T-cell (primary cell): ENCODE measurements at regions not wholly inside any gene's neighbourhood (a gene's known extent, or its start where the extent isn't known, plus 50 kb on each side); places are given as distances from the start of the nearest gene placed in this dataset.

ENCODE experiments used
- ATAC-seq, 4 experiments: fragments of 200-7000 bp in 3 of 4; fragments of 150-1000 bp in 1 of 4; cut with Tn5 transposase; replicated peaks in 1 of 4; 1 replicate in 3 of 4; 2 replicates in 1 of 4; pipeline ENCODE4 v1.10.0; 2021; ENCODE audit warnings: moderate library complexity in 3 of 4, mild to moderate bottlenecking in 2 of 4, moderate number of reproducible peaks in 1 of 4
- CTCF ChIA-PET, 2 donors: fragments of 300-600 bp; sonication (Branson Sonifier 250); formaldehyde crosslinking; loops; one replicate each; lab custom pipeline; 2022; ENCODE audit warnings: antibody characterized with exemption in 2 of 2; lab: Charles Lee
- POLR2A ChIA-PET, 2 donors: fragments of 300-600 bp; sonication (Branson Sonifier 250); formaldehyde crosslinking; loops; one replicate each; lab custom pipeline; 2022; ENCODE audit warnings: antibody characterized with exemption in 2 of 2; lab: Charles Lee
- DNase-seq, 35 experiments: peaks; one replicate each; pipeline versions ENCODE4 v3.0.0 to v3.0.0-alpha.2; 2013 to 2023
- H3K27ac ChIP-seq: one replicate; pipeline ENCODE4 v1.5.1; 2013; ENCODE audit warnings: low read length
- H3K27me3 ChIP-seq, 2 experiments: replicated peaks in 1 of 2; 1 replicate in 1 of 2; 2 replicates in 1 of 2; pipeline versions ENCODE4 v1.6.1 to v1.7.0; 2013; ENCODE audit warnings: low read length in 1 of 2, mixed read lengths in 1 of 2; ENCODE audit not compliant: control insufficient read depth in 2 of 2, insufficient read depth in 2 of 2; ENCODE audit errors: extremely low read depth in 1 of 2
- H3K36me3 ChIP-seq, 2 donors: 1 replicate in 1 of 2; 2 replicates in 1 of 2; pipeline versions ENCODE4 v1.6.1 to v1.7.0; 2013; ENCODE audit warnings: low read length in 1 of 2; ENCODE audit not compliant: control insufficient read depth in 2 of 2, insufficient read depth in 1 of 2; ENCODE audit errors: extremely low read depth in 1 of 2
- H3K4me1 ChIP-seq, 2 experiments: 1 replicate in 1 of 2; 2 replicates in 1 of 2; pipeline versions ENCODE4 v1.6.1 to v1.7.0; 2013; ENCODE audit warnings: low read length in 2 of 2, mixed read lengths in 1 of 2; ENCODE audit not compliant: insufficient read depth in 2 of 2, control insufficient read depth in 1 of 2; ENCODE audit errors: extremely low read depth in 1 of 2
- H3K4me3 ChIP-seq, 2 donors: 1 replicate in 1 of 2; 2 replicates in 1 of 2; pipeline versions ENCODE4 v1.5.1 to v1.7.0; 2013; ENCODE audit warnings: mild to moderate bottlenecking in 2 of 2, low read length in 1 of 2, moderate library complexity in 1 of 2; ENCODE audit not compliant: control insufficient read depth in 1 of 2; ENCODE audit errors: extremely low read depth in 1 of 2
- H3K9me3 ChIP-seq: 2 replicates; pipeline ENCODE4 v1.7.0; 2013
- H3K27ac Mint-ChIP-seq, 2 donors: one replicate each; pipeline ENCODE4 v1.8.0; 2020 to 2021; ENCODE audit warnings: mild to moderate bottlenecking in 2 of 2, mixed read lengths in 2 of 2
- H3K27me3 Mint-ChIP-seq, 2 donors: one replicate each; pipeline ENCODE4 v1.8.0; 2021 to 2022; ENCODE audit warnings: mixed read lengths in 2 of 2
- H3K36me3 Mint-ChIP-seq: one replicate; pipeline ENCODE4 v1.8.0; 2021; ENCODE audit warnings: mixed read lengths
- H3K4me1 Mint-ChIP-seq, 3 donors: one replicate each; pipeline ENCODE4 v1.8.0; 2020 to 2022; ENCODE audit warnings: mixed read lengths in 3 of 3, mild to moderate bottlenecking in 1 of 3
- H3K4me3 Mint-ChIP-seq, 3 donors: one replicate each; pipeline ENCODE4 v1.8.0; 2020 to 2022; ENCODE audit warnings: mild to moderate bottlenecking in 3 of 3, mixed read lengths in 3 of 3, moderate library complexity in 3 of 3
- H3K9me3 Mint-ChIP-seq, 3 donors: one replicate each; pipeline ENCODE4 v1.8.0; 2020 to 2022; ENCODE audit warnings: mixed read lengths in 3 of 3
- WGBS: methylation state at CpG from one replicate; pipeline ENCODE4 v1.1.5; 2013; ENCODE audit warnings: missing lambda C conversion rate; ENCODE audit not compliant: insufficient coverage; 5-methylcytosine and 5-hydroxymethylcytosine counted together

GRCh38 chr21:18907076-18907475 lies 503.5 kb upstream of the TMPRSS15 start:
- Histone ChIP-seq H3K4me3 (no peak overlapping the region), H3K9me3 (no peaks in the 10 kb centered on the region), H3K4me1 (no peaks in the 10 kb centered on the region), H3K36me3 (no peaks in the 10 kb centered on the region), H3K27ac (no peak overlapping the region), H3K27me3 (no peaks in the 10 kb centered on the region)
- Mint-ChIP-seq H3K27ac (no peak overlapping the region), H3K36me3 (no peaks in the 10 kb centered on the region), H3K4me3 (no peak overlapping the region), H3K27me3 (no peaks in the 10 kb centered on the region), H3K4me1 (no peaks in the 10 kb centered on the region), H3K9me3 (peaks cover 5 to 25% (median 18%) of the 10 kb centered on the region in 3 donors)
- ATAC-seq (no peak), DNase-seq (no peak)
- POLR2A ChIA-PET: no interaction called here
- CTCF ChIA-PET: no interaction called here
- WGBS: no CpG with 5 or more reads among the region's 2 CpGs

GRCh38 chr21:18908641-18909040 lies 505.1 kb upstream of the TMPRSS15 start:
- ChIA-PET CTCF (no interaction called here), POLR2A (no interaction called here)
- Histone ChIP-seq H3K4me1 (no peaks in the 10 kb centered on the region), H3K36me3 (no peaks in the 10 kb centered on the region), H3K4me3 (no peak overlapping the region), H3K9me3 (no peaks in the 10 kb centered on the region), H3K27ac (no peak overlapping the region), H3K27me3 (no peaks in the 10 kb centered on the region)
- Mint-ChIP-seq H3K9me3 (peaks cover 11 to 27% (median 18%) of the 10 kb centered on the region in 3 donors), H3K36me3 (no peaks in the 10 kb centered on the region), H3K4me1 (no peaks in the 10 kb centered on the region), H3K4me3 (no peak overlapping the region), H3K27me3 (no peaks in the 10 kb centered on the region), H3K27ac (no peak overlapping the region)
- ATAC-seq (no peak), DNase-seq (no peak)
- WGBS: 100% methylated on average over 2 of the region's 4 CpGs

- Histone ChIP-seq H3K27me3 (no peaks in the 10 kb centered on the region), H3K27ac (no peak overlapping the region), H3K9me3 (no peaks in the 10 kb centered on the region), H3K36me3 (no peaks in the 10 kb centered on the region), H3K4me3 (no peak overlapping the region), H3K4me1 (no peaks in the 10 kb centered on the region)
- Mint-ChIP-seq H3K27me3 (no peaks in the 10 kb centered on the region), H3K4me3 (no peak overlapping the region), H3K36me3 (no peaks in the 10 kb centered on the region), H3K9me3 (peaks cover 16 to 33% (median 21%) of the 10 kb centered on the region in 3 donors), H3K27ac (no peak overlapping the region), H3K4me1 (no peaks in the 10 kb centered on the region)
- POLR2A ChIA-PET: no interaction called here
- ATAC-seq (no peak), DNase-seq (no peak)
- 100% methylated on average over 1 of the region's 4 CpGs for WGBS
- CTCF ChIA-PET: no interaction called here
Measured at GRCh38 chr21:18913914-18914313, 510.3 kb upstream of the TMPRSS15 start.

- no peak for ATAC-seq
- Mint-ChIP-seq H3K9me3 (peaks cover 16 to 37% (median 18%) of the 10 kb centered on the region in 3 donors), H3K4me1 (no peaks in the 10 kb centered on the region), H3K4me3 (no peak overlapping the region), H3K36me3 (no peaks in the 10 kb centered on the region), H3K27ac (no peak overlapping the region), H3K27me3 (no peaks in the 10 kb centered on the region)
- no peak overlapping the region for H3K27ac ChIP-seq
- WGBS: 86% methylated on average over 1 of the region's 2 CpGs
- no peaks in the 10 kb centered on the region for H3K36me3 ChIP-seq
- no peak overlapping the region for H3K4me3 ChIP-seq
- POLR2A ChIA-PET: no interaction called here
- CTCF ChIA-PET: no interaction called here
- DNase-seq: no peak
- H3K9me3 ChIP-seq: no peaks in the 10 kb centered on the region
- H3K27me3 ChIP-seq: no peaks in the 10 kb centered on the region
- no peaks in the 10 kb centered on the region for H3K4me1 ChIP-seq
Measured at GRCh38 chr21:18914570-18914969, 511.0 kb upstream of the TMPRSS15 start.

GRCh38 chr21:18917622-18918021 lies 514.0 kb upstream of the TMPRSS15 start:
- no peaks in the 10 kb centered on the region for H3K36me3 ChIP-seq
- H3K4me3 Mint-ChIP-seq: no peak overlapping the region
- ChIA-PET POLR2A (no interaction called here), CTCF (no interaction called here)
- H3K9me3 ChIP-seq: no peaks in the 10 kb centered on the region
- no peaks in the 10 kb centered on the region for H3K27me3 Mint-ChIP-seq
- H3K4me1 ChIP-seq: no peaks in the 10 kb centered on the region
- H3K4me1 Mint-ChIP-seq: no peaks in the 10 kb centered on the region
- no peaks in the 10 kb centered on the region for H3K27me3 ChIP-seq
- no peaks in the 10 kb centered on the region for H3K36me3 Mint-ChIP-seq
- H3K27ac ChIP-seq: no peak overlapping the region
- ATAC-seq: no peak
- 90% methylated on average over 1 of the region's 6 CpGs for WGBS
- H3K4me3 ChIP-seq: no peak overlapping the region
- DNase-seq: no peak
- no peak overlapping the region for H3K27ac Mint-ChIP-seq
- peaks cover 6 to 21% (median 9%) of the 10 kb centered on the region in 3 donors for H3K9me3 Mint-ChIP-seq

- H3K4me3 Mint-ChIP-seq: no peak overlapping the region
- H3K36me3 Mint-ChIP-seq: no peaks in the 10 kb centered on the region
- DNase-seq: no peak
- Histone ChIP-seq H3K36me3 (no peaks in the 10 kb centered on the region), H3K4me1 (no peaks in the 10 kb centered on the region), H3K27ac (no peak overlapping the region), H3K4me3 (no peak overlapping the region), H3K9me3 (no peaks in the 10 kb centered on the region), H3K27me3 (no peaks in the 10 kb centered on the region)
- peaks cover 8 to 17% (median 10%) of the 10 kb centered on the region in 3 donors for H3K9me3 Mint-ChIP-seq
- ChIA-PET POLR2A (no interaction called here), CTCF (no interaction called here)
- H3K27ac Mint-ChIP-seq: no peak overlapping the region
- H3K4me1 Mint-ChIP-seq: no peaks in the 10 kb centered on the region
- ATAC-seq: no peak
- H3K27me3 Mint-ChIP-seq: no peaks in the 10 kb centered on the region
Measured at GRCh38 chr21:18931237-18931636, 527.7 kb upstream of the TMPRSS15 start.

- Mint-ChIP-seq H3K4me3 (no peak overlapping the region), H3K27me3 (no peaks in the 10 kb centered on the region), H3K27ac (no peak overlapping the region), H3K36me3 (no peaks in the 10 kb centered on the region), H3K9me3 (peaks cover 5 to 19% (median 13%) of the 10 kb centered on the region in 3 donors), H3K4me1 (no peaks in the 10 kb centered on the region)
- DNase-seq (no peak), ATAC-seq (no peak)
- H3K27me3 ChIP-seq: no peaks in the 10 kb centered on the region
- ChIA-PET CTCF (no interaction called here), POLR2A (interaction anchor here in 1 of 2 donors (0.5 kb wide), 1 partner anchor 41 kb away, joined by 7 read pairs; no protein-coding TSS in a partner anchor)
- H3K27ac ChIP-seq: no peak overlapping the region
- no peak overlapping the region for H3K4me3 ChIP-seq
- WGBS: no CpG with 5 or more reads among the region's 7 CpGs
- no peaks in the 10 kb centered on the region for H3K36me3 ChIP-seq
- H3K4me1 ChIP-seq: no peaks in the 10 kb centered on the region
- no peaks in the 10 kb centered on the region for H3K9me3 ChIP-seq
Measured at GRCh38 chr21:18937337-18937736, 533.8 kb upstream of the TMPRSS15 start.
